ENCODE measurements at regions not wholly inside any gene's neighbourhood (a gene's known extent, or its start where the extent isn't known, plus 50 kb on each side); places are given as distances from the start of the nearest gene placed in this dataset.

DNA sequence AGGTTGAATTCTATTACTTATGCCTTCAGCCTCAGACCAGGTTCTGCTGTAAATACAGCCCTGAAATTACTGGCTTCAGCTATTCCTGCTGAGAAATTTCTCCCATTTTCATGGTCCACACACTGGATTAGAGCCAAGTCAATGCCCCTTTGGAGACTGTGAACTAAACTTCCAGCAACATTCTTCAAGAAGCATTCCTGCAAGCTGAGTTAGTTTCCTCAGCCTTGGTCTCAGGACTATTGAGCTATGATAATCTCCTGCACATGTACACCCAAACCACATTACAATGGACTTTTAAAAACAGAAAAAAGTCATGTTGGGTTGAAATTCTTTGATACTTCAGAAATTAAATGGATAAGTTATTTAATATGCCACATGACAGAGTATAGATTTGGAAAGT is 58.0 kb upstream of the AVPR1A start:
- no peaks in the 10 kb centered on the region for H3K9me3 Mint-ChIP-seq (ENCODE audit: unreplicated experiment)
- TF ChIP-seq CTCF (IDR thresholded peaks at IDR 0.05; ENCODE audit: unreplicated experiment), result no peak
- H3K27me3 Mint-ChIP-seq (ENCODE audit: unreplicated experiment), result no peaks in the 10 kb centered on the region
- no peaks in the 10 kb centered on the region for H3K36me3 Mint-ChIP-seq (ENCODE audit: low read depth, unreplicated experiment)
- DNase-seq (ENCODE audit: low spot score), result no peak
- no peak overlapping the region for H3K4me3 Mint-ChIP-seq (ENCODE audit: unreplicated experiment)
- H3K4me1 Mint-ChIP-seq (ENCODE audit: unreplicated experiment), result no peaks in the 10 kb centered on the region
- H3K27ac Mint-ChIP-seq (ENCODE audit: unreplicated experiment), result no peak overlapping the region

- no peak overlapping the region for H3K27ac Mint-ChIP-seq (ENCODE audit: unreplicated experiment)
- H3K4me3 Mint-ChIP-seq (ENCODE audit: unreplicated experiment), result no peak overlapping the region
- no peaks in the 10 kb centered on the region for H3K27me3 Mint-ChIP-seq (ENCODE audit: unreplicated experiment)
- no peak for TF ChIP-seq CTCF (IDR thresholded peaks at IDR 0.05; ENCODE audit: unreplicated experiment)
- no peak for DNase-seq (ENCODE audit: low spot score)
- H3K36me3 Mint-ChIP-seq (ENCODE audit: low read depth, unreplicated experiment), result no peaks in the 10 kb centered on the region
- H3K4me1 Mint-ChIP-seq (ENCODE audit: unreplicated experiment), result no peaks in the 10 kb centered on the region
- H3K9me3 Mint-ChIP-seq (ENCODE audit: unreplicated experiment), result no peaks in the 10 kb centered on the region
Observed at GRCh38 chr12:63206909-63207308, 55.9 kb upstream of the AVPR1A start.

DNA sequence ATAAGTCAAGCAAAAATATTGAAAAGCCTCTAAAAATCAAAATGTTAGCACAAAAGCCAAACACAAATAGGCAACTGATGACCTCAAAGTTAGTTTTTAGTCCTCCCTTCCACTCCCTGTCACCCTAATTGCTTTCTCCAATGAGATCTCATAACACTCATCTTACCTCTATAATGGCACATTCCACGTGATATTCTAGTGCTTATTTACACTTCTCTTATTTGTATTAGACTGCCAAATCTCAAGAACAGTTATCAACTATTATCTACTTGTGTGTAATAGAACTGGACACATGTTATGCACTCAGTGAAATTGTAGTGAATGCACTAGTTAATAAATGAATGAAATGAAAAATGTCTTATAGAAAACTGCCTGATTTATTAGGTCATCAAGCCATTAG is 55.5 kb upstream of the AVPR1A start:
- TF ChIP-seq CTCF (IDR thresholded peaks at IDR 0.05; ENCODE audit: unreplicated experiment), result no peak
- no peaks in the 10 kb centered on the region for H3K9me3 Mint-ChIP-seq (ENCODE audit: unreplicated experiment)
- no peak overlapping the region for H3K27ac Mint-ChIP-seq (ENCODE audit: unreplicated experiment)
- no peak overlapping the region for H3K4me3 Mint-ChIP-seq (ENCODE audit: unreplicated experiment)
- no peaks in the 10 kb centered on the region for H3K27me3 Mint-ChIP-seq (ENCODE audit: unreplicated experiment)
- no peaks in the 10 kb centered on the region for H3K36me3 Mint-ChIP-seq (ENCODE audit: low read depth, unreplicated experiment)
- H3K4me1 Mint-ChIP-seq (ENCODE audit: unreplicated experiment), result no peaks in the 10 kb centered on the region
- DNase-seq (ENCODE audit: low spot score), result no peak

Data from endothelial cell (in vitro differentiated cells).